Uterus (tissue), 2 donors: ENCODE measurements at regions not wholly inside any gene's neighbourhood (a gene's known extent, or its start where the extent isn't known, plus 50 kb on each side); places are given as distances from the start of the nearest gene placed in this dataset.

Source experiments
- CTCF ChIP-seq, 4 experiments: fragments of 200-600 bp in 2 of 4; fragments of 450-650 bp in 2 of 4; sonication (generic) in 2 of 4; IDR thresholded peaks; one replicate each; pipeline ENCODE4 v1.5.1; 2016 to 2019; ENCODE audit warnings: antibody characterized with exemption in 4 of 4, mild to moderate bottlenecking in 2 of 4, moderate library complexity in 1 of 4
- POLR2A ChIP-seq, 2 donors: fragments of 450-650 bp; IDR thresholded peaks; one replicate each; pipeline ENCODE4 v1.6.1; 2016; ENCODE audit warnings: antibody characterized with exemption in 2 of 2, mild to moderate bottlenecking in 1 of 2, moderate library complexity in 1 of 2

GRCh38 chr3:154729741-154730140 is 299.8 kb upstream of the GPR149 start:
- no peak for TF ChIP-seq CTCF (IDR thresholded peaks at IDR 0.05)
- TF ChIP-seq POLR2A (IDR thresholded peaks at IDR 0.05) = no peak
